Immature natural killer cell (primary cell): ENCODE measurements at regions not wholly inside any gene's neighbourhood (a gene's known extent, or its start where the extent isn't known, plus 50 kb on each side); places are given as distances from the start of the nearest gene placed in this dataset.

Experiments used
- DNase-seq, 3 donors: peaks; one replicate each; pipeline ENCODE4 v3.0.0; 2022; ENCODE audit warnings: mixed read lengths in 1 of 3
- H3K27ac Mint-ChIP-seq, 6 donors: one replicate each; pipeline ENCODE4 v1.8.0; 2020; ENCODE audit warnings: mixed read lengths in 6 of 6, mild to moderate bottlenecking in 5 of 6, inconsistent platforms in 4 of 6, moderate library complexity in 3 of 6
- H3K27me3 Mint-ChIP-seq, 3 donors: one replicate each; pipeline ENCODE4 v1.8.0; 2020 to 2021; ENCODE audit warnings: low read depth in 3 of 3, mild to moderate bottlenecking in 3 of 3, mixed read lengths in 3 of 3, moderate library complexity in 3 of 3, inconsistent platforms in 1 of 3
- H3K36me3 Mint-ChIP-seq, 3 donors: one replicate each; pipeline ENCODE4 v1.8.0; 2020; ENCODE audit warnings: mixed read lengths in 3 of 3, inconsistent platforms in 2 of 3, mild to moderate bottlenecking in 2 of 3
- H3K4me1 Mint-ChIP-seq, 2 donors: one replicate each; pipeline ENCODE4 v1.8.0; 2020; ENCODE audit warnings: inconsistent platforms in 2 of 2, mild to moderate bottlenecking in 2 of 2, mixed read lengths in 2 of 2, moderate library complexity in 1 of 2
- H3K4me3 Mint-ChIP-seq, 5 donors: one replicate each; pipeline ENCODE4 v1.8.0; 2020; ENCODE audit warnings: mild to moderate bottlenecking in 5 of 5, mixed read lengths in 5 of 5, inconsistent platforms in 3 of 5, moderate library complexity in 3 of 5
- H3K9me3 Mint-ChIP-seq, 6 donors: one replicate each; pipeline ENCODE4 v1.8.0; 2020; ENCODE audit warnings: mild to moderate bottlenecking in 6 of 6, mixed read lengths in 6 of 6, inconsistent platforms in 4 of 6, moderate library complexity in 3 of 6

DNA sequence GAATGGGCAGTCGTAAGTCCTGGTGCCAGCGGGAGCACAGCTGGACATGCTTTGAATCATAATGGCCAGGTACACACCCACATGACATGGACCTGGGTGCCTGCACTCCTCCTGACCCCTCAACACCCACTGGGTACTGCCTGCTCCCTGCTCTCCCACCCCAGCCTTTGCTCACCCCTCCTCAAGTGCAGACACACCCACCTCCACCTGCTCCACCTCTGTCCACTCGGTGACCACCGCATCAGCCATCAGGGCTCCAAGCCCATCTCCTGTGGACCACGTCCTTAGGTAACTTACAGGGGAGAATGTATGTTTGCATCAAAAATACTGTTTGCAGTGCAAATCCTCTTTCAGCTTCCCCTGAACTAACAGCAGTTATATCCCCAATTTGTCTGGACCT, 214.6 kb downstream of the BRD1 start:
- no peaks in the 10 kb centered on the region for H3K9me3 Mint-ChIP-seq
- no peak for DNase-seq
- H3K36me3 Mint-ChIP-seq = peaks cover 0 to 23% (median 20%) of the 10 kb centered on the region in 3 donors
- peak overlapping the region in 2 of 6 donors; percentile 27 to 72 for H3K27ac Mint-ChIP-seq
- no peak overlapping the region for H3K4me3 Mint-ChIP-seq
- H3K4me1 Mint-ChIP-seq = peaks cover 0 to 5% of the 10 kb centered on the region in 2 donors
- H3K27me3 Mint-ChIP-seq = peaks cover 0 to 4% (median 1%) of the 10 kb centered on the region in 3 donors

DNA sequence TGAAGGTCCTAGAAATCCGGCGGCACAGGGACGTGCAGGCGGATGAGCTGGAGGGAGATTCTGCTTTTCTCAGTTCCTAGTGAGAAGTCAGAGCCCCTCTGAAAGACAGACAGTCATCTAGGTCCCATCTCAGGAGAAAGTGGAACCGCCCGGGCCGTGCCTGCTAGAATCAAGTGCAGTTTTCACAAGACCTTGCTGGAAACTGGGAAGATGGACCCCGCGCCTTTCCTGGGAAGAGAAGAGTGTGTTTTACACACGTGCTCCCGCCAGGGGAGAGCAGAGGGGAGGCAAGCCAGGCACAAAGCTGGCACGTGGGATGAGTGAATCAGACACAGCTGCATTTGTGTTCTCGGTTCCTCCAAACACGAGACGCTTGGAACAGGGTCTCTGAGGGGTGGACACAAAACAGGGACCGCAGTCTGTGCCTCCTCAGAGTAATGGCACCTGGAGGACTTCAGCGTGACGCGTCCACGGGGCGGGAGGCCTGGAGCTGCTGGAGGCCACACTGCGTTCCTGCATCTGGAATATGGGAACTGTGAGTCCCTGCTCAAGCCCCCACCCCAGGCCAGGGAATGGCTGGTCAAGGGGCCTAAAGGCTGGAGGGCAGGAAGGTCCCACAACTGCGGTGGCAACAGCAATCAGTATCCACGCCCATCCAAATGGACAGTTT, 218.3 kb downstream of the BRD1 start:
- Mint-ChIP-seq H3K27ac (no peak overlapping the region), H3K36me3 (peaks cover 6 to 34% (median 32%) of the 10 kb centered on the region in 3 donors), H3K4me1 (peaks cover 0 to 8% of the 10 kb centered on the region in 2 donors), H3K9me3 (peaks cover 4 to 12% (median 10%) of the 10 kb centered on the region in 6 donors), H3K27me3 (peaks cover 0 to 5% (median 0%) of the 10 kb centered on the region in 3 donors), H3K4me3 (no peak overlapping the region)
- DNase-seq = no peak

DNA sequence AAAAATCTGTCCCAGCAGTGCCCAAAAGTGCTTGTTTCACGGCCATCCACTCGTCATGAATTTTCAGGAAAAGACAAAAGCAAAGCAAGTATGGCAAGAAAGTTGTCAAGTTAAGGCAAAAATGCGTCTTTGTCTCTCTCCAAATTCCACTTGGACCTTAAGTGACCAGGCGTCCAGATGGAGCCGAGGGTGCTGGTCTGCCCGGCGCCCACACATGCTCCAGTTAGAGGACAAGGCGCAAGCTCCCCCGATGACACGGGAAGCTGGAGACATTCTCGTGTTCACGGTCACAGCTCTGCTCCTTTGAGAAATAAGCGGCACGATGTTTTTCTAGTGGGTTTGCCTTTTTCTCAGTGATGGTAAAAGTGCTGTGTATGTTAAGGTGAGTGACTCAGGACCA, 219.0 kb downstream of the BRD1 start:
- Mint-ChIP-seq H3K27me3 (peaks cover 0 to 5% (median 0%) of the 10 kb centered on the region in 3 donors), H3K9me3 (peaks cover 8 to 17% (median 13%) of the 10 kb centered on the region in 6 donors), H3K4me3 (no peak overlapping the region), H3K4me1 (peaks cover 0 to 6% of the 10 kb centered on the region in 2 donors), H3K36me3 (peaks cover 7 to 39% (median 39%) of the 10 kb centered on the region in 3 donors), H3K27ac (no peak overlapping the region)
- DNase-seq = no peak

DNA sequence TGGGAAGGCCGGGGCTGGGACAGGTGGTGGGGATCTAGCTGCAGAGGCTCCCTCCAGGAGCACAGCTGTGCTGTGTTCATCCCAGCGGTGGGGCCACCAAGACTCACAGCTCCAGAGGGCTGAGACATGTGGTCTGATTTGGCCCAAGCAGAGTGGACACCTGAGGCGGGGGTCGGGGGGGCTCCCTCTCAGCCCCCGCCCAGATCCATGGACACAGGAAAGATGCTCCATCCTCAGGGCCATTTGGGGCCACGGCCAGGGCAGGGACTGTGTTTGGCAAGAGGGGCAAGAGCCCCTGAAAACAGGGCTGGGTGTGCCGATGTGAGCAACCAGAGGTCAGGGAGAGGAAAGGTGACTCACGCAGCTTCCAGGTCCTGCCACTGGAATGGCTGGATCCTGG, 219.4 kb downstream of the BRD1 start:
- Mint-ChIP-seq H3K27me3 (peaks cover 0 to 5% (median 0%) of the 10 kb centered on the region in 3 donors), H3K9me3 (peaks cover 8 to 17% (median 13%) of the 10 kb centered on the region in 6 donors), H3K4me1 (peaks cover 0 to 8% of the 10 kb centered on the region in 2 donors), H3K27ac (no peak overlapping the region), H3K36me3 (peaks cover 7 to 39% (median 37%) of the 10 kb centered on the region in 3 donors), H3K4me3 (no peak overlapping the region)
- no peak for DNase-seq

DNA sequence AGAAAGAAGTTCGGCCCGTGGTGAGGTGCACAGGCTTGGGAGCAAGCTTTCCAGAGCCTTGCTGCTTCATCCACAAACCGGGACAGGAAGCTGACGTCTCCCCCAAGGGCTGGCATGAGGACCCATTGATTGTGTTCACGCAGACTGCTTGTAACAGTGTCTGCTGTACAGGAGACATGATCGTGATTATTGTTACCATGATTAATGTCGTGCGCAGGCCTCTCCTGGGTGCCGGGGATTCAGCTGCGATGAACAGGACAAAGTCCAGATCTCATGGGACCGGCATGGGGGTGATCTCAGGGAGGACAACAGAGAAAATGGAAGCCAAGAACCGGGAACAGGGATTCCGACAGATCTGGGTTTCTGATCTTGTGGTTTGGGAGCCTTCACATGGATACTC, 219.9 kb downstream of the BRD1 start:
- Mint-ChIP-seq H3K36me3 (peaks cover 7 to 37% (median 35%) of the 10 kb centered on the region in 3 donors), H3K9me3 (peaks cover 8 to 17% (median 13%) of the 10 kb centered on the region in 6 donors), H3K27ac (no peak overlapping the region), H3K27me3 (peaks cover 0 to 5% (median 0%) of the 10 kb centered on the region in 3 donors), H3K4me3 (no peak overlapping the region), H3K4me1 (peaks cover 0 to 8% of the 10 kb centered on the region in 2 donors)
- no peak for DNase-seq

DNA sequence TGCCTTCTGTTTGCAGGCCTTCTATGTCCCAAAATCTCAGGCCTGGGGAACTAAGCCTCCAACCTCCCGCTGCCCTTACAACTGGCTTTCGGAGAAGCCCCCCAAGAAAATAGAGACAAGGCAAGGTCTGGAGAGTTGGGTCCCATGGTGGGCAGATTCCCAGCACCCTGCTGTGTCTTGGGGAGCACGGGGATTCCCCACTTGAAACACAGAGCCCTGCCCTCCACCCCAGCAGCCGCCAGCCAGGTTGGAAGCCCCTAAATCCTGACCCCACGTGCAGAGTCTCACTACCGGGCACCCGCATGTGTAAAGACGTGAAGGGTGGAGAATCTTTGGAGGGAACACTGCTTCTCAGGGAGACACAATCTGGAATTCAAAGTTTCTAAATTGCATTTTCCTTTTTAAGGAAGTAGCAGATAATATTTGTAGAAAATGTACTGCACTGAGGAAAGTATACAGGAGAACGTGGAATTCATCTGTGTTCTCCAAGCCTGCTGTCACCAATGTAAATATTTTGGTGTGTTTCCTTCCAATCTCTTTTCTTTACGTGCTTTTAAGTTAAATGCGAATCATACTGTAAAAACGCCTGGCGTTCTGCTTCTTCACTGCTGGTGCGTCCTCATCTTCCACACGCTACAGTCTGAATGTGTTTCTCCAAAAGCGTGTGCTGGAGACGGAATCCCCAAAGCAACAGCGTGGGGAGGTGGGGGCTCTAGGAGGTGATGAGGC, 220.9 kb downstream of the BRD1 start:
- Mint-ChIP-seq H3K36me3 (peaks cover 7 to 37% (median 31%) of the 10 kb centered on the region in 3 donors), H3K4me1 (peaks cover 0 to 10% of the 10 kb centered on the region in 2 donors), H3K4me3 (no peak overlapping the region), H3K27ac (no peak overlapping the region), H3K9me3 (peaks cover 8 to 17% (median 13%) of the 10 kb centered on the region in 6 donors), H3K27me3 (peaks cover 0 to 5% (median 0%) of the 10 kb centered on the region in 3 donors)
- no peak for DNase-seq

DNA sequence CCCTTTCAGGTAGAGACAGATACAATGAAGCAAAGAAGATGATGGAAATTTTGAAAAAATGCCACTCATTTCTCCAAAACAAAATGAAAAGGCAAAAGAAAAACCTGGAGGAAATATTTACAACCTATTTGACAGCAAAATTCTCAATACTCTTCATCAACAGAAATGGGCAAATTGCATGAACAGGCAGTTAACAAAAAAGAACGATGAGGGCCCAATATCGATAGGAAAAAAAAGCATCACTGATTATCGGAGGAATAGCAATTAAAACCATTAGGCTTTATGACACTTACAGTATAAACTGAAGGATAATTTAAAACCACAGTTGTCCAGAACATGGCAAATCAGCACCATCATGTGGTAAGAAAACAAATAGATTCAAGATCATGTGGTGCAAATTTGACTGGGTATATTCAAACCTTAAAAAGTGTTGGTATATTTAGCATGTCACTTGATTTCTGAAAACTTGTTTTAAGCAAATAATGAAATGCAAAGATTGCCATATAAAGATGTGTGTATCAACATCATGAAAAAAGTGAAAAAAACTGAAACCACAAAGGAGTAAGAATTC, 222.9 kb downstream of the BRD1 start:
- peaks cover 0 to 5% (median 0%) of the 10 kb centered on the region in 3 donors for H3K27me3 Mint-ChIP-seq
- peaks cover 7 to 34% (median 28%) of the 10 kb centered on the region in 3 donors for H3K36me3 Mint-ChIP-seq
- no peak overlapping the region for H3K4me3 Mint-ChIP-seq
- peaks cover 8 to 21% of the 10 kb centered on the region in 2 donors for H3K4me1 Mint-ChIP-seq
- no peak for DNase-seq
- H3K27ac Mint-ChIP-seq = no peak overlapping the region
- peaks cover 8 to 17% (median 13%) of the 10 kb centered on the region in 6 donors for H3K9me3 Mint-ChIP-seq

DNA sequence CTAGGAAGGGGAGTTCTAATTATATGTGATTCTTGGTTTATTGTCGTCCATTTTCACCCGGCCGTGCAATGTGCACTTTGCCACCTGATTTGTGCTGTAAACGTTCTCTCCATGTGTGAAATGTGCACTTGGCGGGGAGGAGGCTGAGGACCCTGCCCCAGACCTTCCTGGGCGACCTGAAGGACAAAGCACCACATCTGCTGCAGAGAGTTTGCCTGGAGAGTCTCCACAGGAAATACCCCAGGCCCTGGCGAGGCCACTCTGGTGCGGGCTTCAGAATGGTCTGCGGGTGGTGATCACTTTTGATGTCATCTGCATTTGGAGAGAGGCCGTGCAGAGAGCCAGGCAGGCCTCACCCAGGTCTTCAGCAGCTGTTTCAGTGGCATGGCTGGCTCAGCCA, 224.7 kb downstream of the BRD1 start:
- Mint-ChIP-seq H3K27ac (peak overlapping the region in 1 of 6 donors; percentile 34), H3K4me3 (no peak overlapping the region), H3K9me3 (peaks cover 8 to 17% (median 13%) of the 10 kb centered on the region in 6 donors), H3K4me1 (peaks cover 8 to 24% of the 10 kb centered on the region in 2 donors), H3K36me3 (peaks cover 7 to 29% (median 28%) of the 10 kb centered on the region in 3 donors), H3K27me3 (peaks cover 0 to 1% (median 0%) of the 10 kb centered on the region in 3 donors)
- DNase-seq = no peak

DNA sequence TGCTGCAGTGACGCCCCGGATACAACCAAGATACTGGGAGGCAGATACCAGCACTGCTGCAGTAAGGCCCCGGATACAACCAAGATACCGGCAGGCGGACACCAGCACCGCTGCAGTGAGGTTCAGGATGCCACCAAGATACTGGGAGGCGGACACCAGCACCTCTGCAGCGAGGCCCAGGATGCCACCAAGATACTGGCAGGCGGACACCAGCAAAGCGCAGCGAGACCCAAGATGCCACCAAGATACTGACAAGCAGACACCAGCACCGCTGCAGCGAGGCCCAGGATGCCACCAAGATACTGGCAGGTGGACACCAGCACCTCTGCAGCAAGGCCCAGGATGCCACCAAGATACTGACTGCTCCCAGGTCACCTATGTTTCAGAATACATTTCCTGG, 225.2 kb downstream of the BRD1 start:
- Mint-ChIP-seq H3K36me3 (peaks cover 7 to 29% (median 28%) of the 10 kb centered on the region in 3 donors), H3K4me3 (no peak overlapping the region), H3K27me3 (peaks cover 0 to 1% (median 0%) of the 10 kb centered on the region in 3 donors), H3K4me1 (peaks cover 8 to 24% of the 10 kb centered on the region in 2 donors), H3K27ac (no peak overlapping the region), H3K9me3 (peaks cover 8 to 17% (median 13%) of the 10 kb centered on the region in 6 donors)
- DNase-seq = no peak

DNA sequence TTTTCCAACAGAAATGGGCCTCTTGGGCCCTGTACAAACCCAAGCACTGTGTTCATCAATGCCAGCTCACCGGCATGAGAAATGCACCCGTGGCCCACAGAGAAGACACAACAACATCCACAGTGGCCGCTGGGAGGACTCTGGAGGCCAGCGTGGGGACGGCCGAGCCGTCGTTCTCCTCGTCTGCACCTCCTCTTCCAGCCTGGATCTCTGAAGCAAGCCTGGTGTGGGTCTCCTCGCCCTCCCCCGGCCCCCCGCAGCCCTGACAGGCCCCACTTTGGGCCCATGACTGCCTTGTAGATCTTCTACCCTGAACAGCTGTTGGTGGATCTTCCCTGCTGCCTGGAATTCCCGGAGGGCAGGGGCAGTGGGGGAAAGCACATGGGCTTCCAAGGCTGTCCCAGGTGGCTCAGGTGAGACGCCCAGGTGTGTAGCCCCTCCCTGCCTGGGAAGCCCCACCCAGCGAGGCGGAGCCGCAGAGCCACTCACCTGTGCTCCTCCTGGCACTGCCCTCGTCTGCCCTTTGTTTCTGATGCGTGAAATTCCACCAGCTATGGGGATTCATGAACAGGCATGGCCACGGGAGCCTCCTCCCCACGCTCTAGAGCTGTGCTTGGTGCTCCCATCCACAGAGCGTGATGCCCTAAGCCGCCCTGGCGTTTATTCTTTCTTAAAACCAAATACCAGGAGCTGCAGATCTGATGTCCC, 225.9 kb downstream of the BRD1 start:
- peaks cover 0 to 1% (median 0%) of the 10 kb centered on the region in 3 donors for H3K27me3 Mint-ChIP-seq
- H3K4me3 Mint-ChIP-seq = no peak overlapping the region
- DNase-seq = no peak
- peaks cover 8 to 17% (median 12%) of the 10 kb centered on the region in 6 donors for H3K9me3 Mint-ChIP-seq
- no peak overlapping the region for H3K27ac Mint-ChIP-seq
- H3K4me1 Mint-ChIP-seq = peaks cover 8 to 22% of the 10 kb centered on the region in 2 donors
- H3K36me3 Mint-ChIP-seq = peaks cover 7 to 25% (median 24%) of the 10 kb centered on the region in 3 donors

DNA sequence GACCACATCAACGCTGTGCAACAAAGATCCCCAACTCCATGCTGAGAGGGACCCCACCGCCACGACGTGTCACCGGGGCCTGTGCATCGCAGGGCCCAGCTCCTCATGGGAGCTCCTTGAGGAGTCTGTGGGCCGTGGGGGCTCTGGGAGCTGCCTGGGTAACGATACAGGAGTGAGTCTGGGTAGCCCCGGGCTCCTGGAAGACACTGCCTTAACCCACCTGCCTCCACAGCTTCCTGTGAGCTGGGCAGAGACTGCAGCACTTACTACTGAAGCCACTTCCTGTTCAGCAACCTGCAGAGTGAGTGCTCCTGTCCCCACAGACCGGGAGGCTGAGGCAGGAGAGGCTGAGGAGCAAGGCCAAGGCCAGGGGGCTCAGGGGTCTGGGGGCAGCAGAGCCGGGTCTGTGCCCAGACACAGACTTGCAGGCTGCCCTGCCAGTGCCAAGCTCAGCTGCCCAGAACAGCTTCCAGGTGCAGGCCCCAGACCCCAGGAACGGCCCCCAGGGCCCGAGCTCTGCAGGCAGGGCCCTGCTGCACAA, 226.7 kb downstream of the BRD1 start:
- H3K27me3 Mint-ChIP-seq = peaks cover 0 to 1% (median 0%) of the 10 kb centered on the region in 3 donors
- DNase-seq = no peak
- peaks cover 8 to 17% (median 12%) of the 10 kb centered on the region in 6 donors for H3K9me3 Mint-ChIP-seq
- H3K27ac Mint-ChIP-seq = no peak overlapping the region
- H3K36me3 Mint-ChIP-seq = peaks cover 7 to 25% (median 24%) of the 10 kb centered on the region in 3 donors
- peaks cover 8 to 22% of the 10 kb centered on the region in 2 donors for H3K4me1 Mint-ChIP-seq
- H3K4me3 Mint-ChIP-seq = no peak overlapping the region

DNA sequence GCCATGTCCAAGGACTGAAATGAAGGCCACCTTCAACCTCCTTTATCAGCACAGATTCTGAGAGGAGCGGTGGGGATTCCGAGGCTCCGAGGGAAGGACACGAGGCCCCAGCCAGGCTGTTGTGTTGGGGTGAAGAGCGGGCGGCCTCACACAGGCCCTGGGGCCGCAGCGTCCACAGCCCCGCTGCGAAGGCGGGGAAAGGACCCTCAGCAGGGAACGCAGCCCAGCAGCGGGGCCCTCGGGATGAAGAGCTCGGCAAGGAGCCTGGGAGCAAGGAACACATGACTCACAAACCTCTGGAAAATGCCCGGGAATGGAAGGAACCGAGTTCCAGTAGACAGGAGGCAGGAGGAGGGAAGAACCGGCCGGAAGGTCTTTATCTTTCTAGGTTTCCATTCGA, 227.2 kb downstream of the BRD1 start:
- Mint-ChIP-seq H3K4me3 (no peak overlapping the region), H3K36me3 (peaks cover 7 to 25% (median 24%) of the 10 kb centered on the region in 3 donors), H3K9me3 (peaks cover 8 to 16% (median 12%) of the 10 kb centered on the region in 6 donors), H3K27me3 (peaks cover 0 to 1% (median 0%) of the 10 kb centered on the region in 3 donors), H3K27ac (no peak overlapping the region), H3K4me1 (peaks cover 8 to 22% of the 10 kb centered on the region in 2 donors)
- DNase-seq = no peak
